DND-41 (cell line): ENCODE measurements at regions not wholly inside any gene's neighbourhood (a gene's known extent, or its start where the extent isn't known, plus 50 kb on each side); places are given as distances from the start of the nearest gene placed in this dataset.

ENCODE experiments used
- ATAC-seq: fragments of 200-7000 bp; cut with Tn5 transposase; 3 replicates; pipeline ENCODE4 v1.9.1; 2021; ENCODE audit warnings: low read depth; ENCODE audit not compliant: insufficient read depth
- DNase-seq: peaks from one replicate; pipeline ENCODE4 v3.0.0-alpha.2; 2020
- H2AFZ ChIP-seq: 2 replicates; pipeline ENCODE4 v1.6.0; 2012; ENCODE audit warnings: low read depth, low read length
- H3K27ac ChIP-seq: 2 replicates; pipeline ENCODE4 v1.5.1; 2012; ENCODE audit warnings: low read length, inconsistent platforms
- H3K27me3 ChIP-seq: fragments of 200-600 bp; sonication (generic); 2 replicates; pipeline ENCODE4 v1.6.0; 2012; ENCODE audit warnings: low read length, mild to moderate bottlenecking, inconsistent platforms; ENCODE audit not compliant: insufficient read depth, poor library complexity
- H3K36me3 ChIP-seq: 2 replicates; pipeline ENCODE4 v1.5.1; 2012; ENCODE audit warnings: low read length, inconsistent platforms; ENCODE audit not compliant: insufficient read depth
- H3K4me1 ChIP-seq: 2 replicates; pipeline ENCODE4 v1.5.1; 2012; ENCODE audit warnings: mild to moderate bottlenecking, low read length; ENCODE audit not compliant: insufficient read depth
- H3K4me2 ChIP-seq: 2 replicates; pipeline ENCODE4 v1.6.0; 2012; ENCODE audit warnings: mild to moderate bottlenecking, moderate library complexity, low read length, inconsistent platforms; ENCODE audit not compliant: insufficient read depth
- H3K4me3 ChIP-seq, 2 experiments: fragments of 200-600 bp in 1 of 2; shearing (Covaris generic) in 1 of 2; 2 replicates each; pipeline ENCODE4 v1.5.1; 2012 to 2016; ENCODE audit warnings: inconsistent platforms in 2 of 2, low read length in 2 of 2, mild to moderate bottlenecking in 2 of 2, low read depth in 1 of 2, moderate library complexity in 1 of 2
- H3K79me2 ChIP-seq: 2 replicates; pipeline ENCODE4 v1.6.0; 2012; ENCODE audit warnings: low read length, inconsistent platforms; ENCODE audit not compliant: insufficient read depth
- H3K9ac ChIP-seq: 2 replicates; pipeline ENCODE4 v1.6.0; 2012; ENCODE audit warnings: low read depth, mild to moderate bottlenecking, inconsistent platforms, low read length, moderate library complexity
- H3K9me3 ChIP-seq: 2 replicates; pipeline ENCODE4 v1.5.1; 2012; ENCODE audit warnings: low read length, moderate library complexity, mild to moderate bottlenecking, inconsistent platforms; ENCODE audit not compliant: insufficient read depth, severe bottlenecking
- H4K20me1 ChIP-seq: 2 replicates; pipeline ENCODE4 v1.6.0; 2012; ENCODE audit warnings: low read length; ENCODE audit not compliant: insufficient read depth
- EZH2 ChIP-seq: IDR thresholded peaks from 3 replicates; pipeline ENCODE4 v1.6.1; 2012; ENCODE audit warnings: borderline replicate concordance, low read depth, mild to moderate bottlenecking, moderate library complexity, low read length, inconsistent platforms; ENCODE audit not compliant: severe bottlenecking
- TF ChIP-seq, protein P1 (sequence below): IDR thresholded peaks from 2 replicates; pipeline ENCODE4 v1.5.1; 2012; ENCODE audit warnings: borderline replicate concordance, low read length, moderate library complexity, mild to moderate bottlenecking; ENCODE audit not compliant: poor library complexity, severe bottlenecking; ENCODE audit errors: extremely low read depth

DNA sequence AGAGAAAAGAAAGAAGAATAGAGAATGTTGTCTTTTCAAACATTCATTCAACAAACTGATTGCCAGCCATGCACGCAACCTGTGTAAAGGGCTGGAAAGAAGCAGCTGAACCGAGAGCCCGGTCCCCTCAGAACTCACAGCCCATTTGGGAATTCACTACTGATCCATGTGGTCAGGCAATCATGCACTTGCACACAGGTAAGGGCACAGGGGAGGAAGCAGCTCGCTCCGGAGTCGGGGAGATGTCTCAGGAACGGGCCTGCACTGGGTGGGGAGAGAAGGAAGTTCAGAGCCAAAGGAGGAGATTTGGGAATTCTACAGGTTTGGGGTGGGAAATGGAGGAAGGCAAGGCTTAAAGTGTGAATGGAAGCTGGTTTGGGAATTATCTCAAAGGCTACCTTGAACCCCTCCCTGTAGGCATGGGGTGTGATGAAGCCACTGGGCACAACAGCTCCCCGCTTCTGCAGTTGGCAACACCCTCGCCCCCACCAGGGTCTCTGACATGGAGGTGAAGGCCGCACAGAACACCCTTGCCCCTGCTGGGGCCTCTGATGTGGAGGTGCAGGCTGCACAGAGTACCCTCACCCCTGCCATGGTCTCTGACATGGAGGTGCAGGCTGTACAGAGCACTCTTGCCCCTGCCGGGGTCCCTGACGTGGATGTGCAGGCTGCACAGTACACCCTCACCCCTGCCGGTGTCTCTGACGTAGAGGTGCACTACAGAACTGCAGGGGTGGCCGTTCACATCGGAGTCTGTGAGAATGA lies 194.4 kb upstream of the RNF32 start:
- H3K27me3 ChIP-seq = no peaks in the 10 kb centered on the region
- no peak overlapping the region for H3K27ac ChIP-seq
- H2AFZ ChIP-seq = no peak overlapping the region
- H3K36me3 ChIP-seq = no peaks in the 10 kb centered on the region
- no peak overlapping the region for H3K4me2 ChIP-seq
- no peak overlapping the region for H3K4me3 ChIP-seq
- H3K79me2 ChIP-seq = no peaks in the 10 kb centered on the region
- ATAC-seq = no peak
- TF ChIP-seq EZH2 = no peak
- TF ChIP-seq, protein P1, sequence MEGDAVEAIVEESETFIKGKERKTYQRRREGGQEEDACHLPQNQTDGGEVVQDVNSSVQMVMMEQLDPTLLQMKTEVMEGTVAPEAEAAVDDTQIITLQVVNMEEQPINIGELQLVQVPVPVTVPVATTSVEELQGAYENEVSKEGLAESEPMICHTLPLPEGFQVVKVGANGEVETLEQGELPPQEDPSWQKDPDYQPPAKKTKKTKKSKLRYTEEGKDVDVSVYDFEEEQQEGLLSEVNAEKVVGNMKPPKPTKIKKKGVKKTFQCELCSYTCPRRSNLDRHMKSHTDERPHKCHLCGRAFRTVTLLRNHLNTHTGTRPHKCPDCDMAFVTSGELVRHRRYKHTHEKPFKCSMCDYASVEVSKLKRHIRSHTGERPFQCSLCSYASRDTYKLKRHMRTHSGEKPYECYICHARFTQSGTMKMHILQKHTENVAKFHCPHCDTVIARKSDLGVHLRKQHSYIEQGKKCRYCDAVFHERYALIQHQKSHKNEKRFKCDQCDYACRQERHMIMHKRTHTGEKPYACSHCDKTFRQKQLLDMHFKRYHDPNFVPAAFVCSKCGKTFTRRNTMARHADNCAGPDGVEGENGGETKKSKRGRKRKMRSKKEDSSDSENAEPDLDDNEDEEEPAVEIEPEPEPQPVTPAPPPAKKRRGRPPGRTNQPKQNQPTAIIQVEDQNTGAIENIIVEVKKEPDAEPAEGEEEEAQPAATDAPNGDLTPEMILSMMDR = no peak
- H3K9me3 ChIP-seq = no peaks in the 10 kb centered on the region
- no peak for DNase-seq
- no peaks in the 10 kb centered on the region for H4K20me1 ChIP-seq
- no peaks in the 10 kb centered on the region for H3K4me1 ChIP-seq
- no peak overlapping the region for H3K9ac ChIP-seq

DNA sequence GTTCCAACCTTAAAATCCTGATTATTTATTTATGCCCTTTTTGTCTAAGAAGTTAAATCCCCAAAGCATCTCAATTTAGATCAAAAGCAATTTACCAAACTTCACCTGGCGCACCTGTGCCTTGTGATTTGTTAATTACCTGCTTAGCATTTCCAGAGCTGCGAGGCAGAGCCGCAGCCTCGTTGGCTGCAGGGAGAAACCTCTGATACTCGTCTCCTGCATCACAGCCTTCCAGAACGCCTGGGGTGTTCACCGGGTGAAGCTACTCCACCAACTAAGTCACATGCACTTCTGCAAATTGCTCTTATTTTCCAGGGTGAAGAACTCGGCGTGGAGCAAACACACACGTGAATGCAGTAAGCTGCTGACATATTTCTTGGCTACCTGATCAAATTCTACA lies 198.1 kb upstream of the RNF32 start:
- H3K4me1 ChIP-seq = no peaks in the 10 kb centered on the region
- no peaks in the 10 kb centered on the region for H3K27me3 ChIP-seq
- no peaks in the 10 kb centered on the region for H3K9me3 ChIP-seq
- no peak overlapping the region for H3K4me3 ChIP-seq
- no peaks in the 10 kb centered on the region for H4K20me1 ChIP-seq
- ATAC-seq (no peak), DNase-seq (no peak)
- H3K36me3 ChIP-seq = no peaks in the 10 kb centered on the region
- H3K27ac ChIP-seq = no peak overlapping the region
- TF ChIP-seq EZH2 = no peak
- TF ChIP-seq, protein P1 = no peak
- no peak overlapping the region for H3K4me2 ChIP-seq
- H3K9ac ChIP-seq = no peak overlapping the region
- H2AFZ ChIP-seq = no peak overlapping the region
- H3K79me2 ChIP-seq = no peaks in the 10 kb centered on the region

DNA sequence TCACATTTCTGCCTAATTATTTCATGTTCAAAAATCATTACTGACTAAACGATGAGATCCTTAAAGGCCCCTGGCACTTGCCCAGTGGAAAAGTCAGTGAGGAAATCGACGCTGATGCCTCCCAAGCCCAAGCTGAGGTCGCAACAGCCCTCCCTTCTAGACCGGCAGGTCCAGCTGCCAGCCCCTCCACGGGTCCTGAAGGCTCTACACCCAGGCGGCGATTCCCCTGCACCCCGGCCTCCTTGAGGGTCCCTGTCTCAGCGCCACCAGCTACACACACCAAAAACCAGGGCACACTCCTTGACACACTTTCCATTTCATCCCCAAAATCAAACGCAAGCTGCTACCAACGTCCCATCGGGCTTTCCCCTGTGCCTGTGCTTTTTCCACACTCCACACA lies 200.1 kb upstream of the RNF32 start:
- no peaks in the 10 kb centered on the region for H3K79me2 ChIP-seq
- no peak overlapping the region for H3K4me2 ChIP-seq
- no peak overlapping the region for H3K4me3 ChIP-seq
- H3K27ac ChIP-seq = no peak overlapping the region
- H3K27me3 ChIP-seq = no peaks in the 10 kb centered on the region
- no peaks in the 10 kb centered on the region for H3K36me3 ChIP-seq
- H3K4me1 ChIP-seq = no peaks in the 10 kb centered on the region
- TF ChIP-seq, protein P1 = no peak
- H2AFZ ChIP-seq = no peak overlapping the region
- no peak overlapping the region for H3K9ac ChIP-seq
- no peaks in the 10 kb centered on the region for H4K20me1 ChIP-seq
- ATAC-seq = no peak
- DNase-seq = no peak
- no peaks in the 10 kb centered on the region for H3K9me3 ChIP-seq
